ENCODE measurements at regions not wholly inside any gene's neighbourhood (a gene's known extent, or its start where the extent isn't known, plus 50 kb on each side); places are given as distances from the start of the nearest gene placed in this dataset.
A peak's percentile ranks its signal among the peaks of the same experiment; 100 is the strongest.

- no peak for TF ChIP-seq HDGF (IDR thresholded peaks at IDR 0.05; ENCODE audit: borderline replicate concordance)
- POLR2A ChIA-PET, result no interaction called here
- CTCF ChIA-PET, result no interaction called here
- no peak for DNase-seq (ENCODE audit: extremely low spot score)
Observed at GRCh38 chr16:49919327-49919726, 63.4 kb upstream of the ZNF423 start.

- ChIA-PET POLR2A (no interaction called here), CTCF (interaction anchor here (1.4 to 3.2 kb wide), 2 partner anchors 13 to 63 kb away, joined by 4 to 10 read pairs; no protein-coding TSS in a partner anchor)
- no peak for TF ChIP-seq CTBP1 (IDR thresholded peaks at IDR 0.05; ENCODE audit: borderline replicate concordance)
- no peak for TF ChIP-seq FOXA1 (IDR thresholded peaks at IDR 0.05)
- TF ChIP-seq LEF1 (IDR thresholded peaks at IDR 0.05; ENCODE audit: borderline replicate concordance), result no peak
- no peak for DNase-seq (ENCODE audit: extremely low spot score)
Observed at GRCh38 chr16:49920397-49920796, 64.5 kb upstream of the ZNF423 start.

DNA sequence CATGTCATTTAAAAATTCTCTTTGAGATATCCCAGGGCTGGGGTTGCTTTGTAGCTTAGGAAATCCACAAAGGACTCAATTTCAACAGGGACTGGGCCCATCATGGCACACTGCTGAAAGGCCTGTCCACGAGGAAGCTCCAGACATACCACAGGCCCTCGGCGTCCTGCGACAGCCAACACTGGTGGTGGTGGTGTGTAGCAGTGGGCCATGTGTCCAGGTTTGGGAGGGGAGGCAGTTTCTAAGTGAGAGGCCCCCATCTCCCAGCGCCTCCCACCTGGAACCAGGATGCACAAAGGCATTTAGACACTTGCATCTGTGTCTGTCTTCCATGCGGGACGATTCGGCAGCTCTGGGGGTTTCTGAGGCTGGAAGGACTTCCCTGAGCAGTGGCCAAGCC lies 65.2 kb upstream of the ZNF423 start:
- TF ChIP-seq CTBP1 (IDR thresholded peaks at IDR 0.05; ENCODE audit: borderline replicate concordance) (no peak), L3MBTL2 (conservative IDR thresholded peaks at IDR 0.05) (no peak), PKNOX1 (IDR thresholded peaks at IDR 0.05) (no peak), LEF1 (IDR thresholded peaks at IDR 0.05; ENCODE audit: borderline replicate concordance) (no peak), TARDBP (IDR thresholded peaks at IDR 0.05) (no peak), FOXK2 (IDR thresholded peaks at IDR 0.05) (no peak), ELF4 (IDR thresholded peaks at IDR 0.05) (no peak), HDGF (IDR thresholded peaks at IDR 0.05; ENCODE audit: borderline replicate concordance) (no peak), NFRKB (IDR thresholded peaks at IDR 0.05) (no peak), FOXA1 (IDR thresholded peaks at IDR 0.05) (no peak), SP1 (IDR thresholded peaks at IDR 0.05) (no peak), SUZ12 (IDR thresholded peaks at IDR 0.05) (no peak), ZNF384 (IDR thresholded peaks at IDR 0.05) (no peak), ARNT (IDR thresholded peaks at IDR 0.05) (no peak), BHLHE40 (IDR thresholded peaks at IDR 0.05; ENCODE audit: borderline replicate concordance) (no peak), FOXM1 (IDR thresholded peaks at IDR 0.05; ENCODE audit: borderline replicate concordance) (no peak)
- ChIA-PET POLR2A (no interaction called here), CTCF (interaction anchor here (0.5 to 3.2 kb wide), 7 partner anchors 13 to 1377 kb away, joined by 3 to 10 read pairs (median 3); no protein-coding TSS in a partner anchor)
- DNase-seq (ENCODE audit: extremely low spot score), result no peak

DNA sequence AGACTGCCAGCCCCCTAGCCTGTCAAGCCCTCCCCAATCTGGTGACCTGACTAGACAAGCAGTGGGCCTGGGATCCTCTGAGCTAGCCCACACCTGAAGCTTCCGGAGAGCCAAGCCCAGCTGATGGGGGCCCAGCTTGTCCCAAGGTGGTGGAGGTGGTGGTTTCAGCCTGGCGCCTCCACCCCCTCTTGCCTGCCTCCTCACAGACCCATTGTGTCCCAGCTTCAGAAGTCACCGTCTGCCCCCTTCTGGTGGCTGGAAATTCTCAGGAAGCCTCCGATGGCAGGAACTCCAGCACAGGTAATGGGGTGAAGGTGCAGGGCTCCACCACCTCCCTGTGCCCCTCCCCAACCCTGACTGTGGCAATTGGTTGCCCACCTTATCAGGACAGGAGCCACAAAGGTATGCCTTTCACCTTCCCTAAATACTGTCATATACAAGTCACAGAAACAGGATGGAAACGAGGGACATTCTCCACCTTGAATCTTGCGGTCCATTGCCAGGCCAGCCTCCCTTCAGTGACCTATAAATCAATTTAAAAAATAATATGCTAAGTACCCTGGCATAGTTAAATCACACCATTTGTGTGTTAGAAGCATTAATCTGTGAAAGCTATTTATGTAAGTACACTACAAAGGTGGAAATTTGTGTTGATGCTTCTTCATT lies 66.0 kb upstream of the ZNF423 start:
- DNase-seq (ENCODE audit: extremely low spot score), result peak; percentile 79
- no peak for TF ChIP-seq SP1 (IDR thresholded peaks at IDR 0.05)
- TF ChIP-seq FOXK2 (IDR thresholded peaks at IDR 0.05), result no peak
- no peak for TF ChIP-seq NFRKB (IDR thresholded peaks at IDR 0.05)
- no peak for TF ChIP-seq SUZ12 (IDR thresholded peaks at IDR 0.05)
- TF ChIP-seq L3MBTL2 (conservative IDR thresholded peaks at IDR 0.05), result no peak
- TF ChIP-seq ELF4 (IDR thresholded peaks at IDR 0.05), result no peak
- no peak for TF ChIP-seq CTBP1 (IDR thresholded peaks at IDR 0.05; ENCODE audit: borderline replicate concordance)
- TF ChIP-seq TARDBP (IDR thresholded peaks at IDR 0.05), result no peak
- no peak for TF ChIP-seq ZNF384 (IDR thresholded peaks at IDR 0.05)
- no peak for TF ChIP-seq FOXM1 (IDR thresholded peaks at IDR 0.05; ENCODE audit: borderline replicate concordance)
- no peak for TF ChIP-seq FOXA1 (IDR thresholded peaks at IDR 0.05)
- no peak for TF ChIP-seq LEF1 (IDR thresholded peaks at IDR 0.05; ENCODE audit: borderline replicate concordance)
- TF ChIP-seq ARNT (IDR thresholded peaks at IDR 0.05), result no peak
- no peak for TF ChIP-seq HDGF (IDR thresholded peaks at IDR 0.05; ENCODE audit: borderline replicate concordance)
- no peak for TF ChIP-seq PKNOX1 (IDR thresholded peaks at IDR 0.05)
- no peak for TF ChIP-seq BHLHE40 (IDR thresholded peaks at IDR 0.05; ENCODE audit: borderline replicate concordance)
- ChIA-PET CTCF (interaction anchor here (0.5 to 3.2 kb wide), 11 partner anchors 11 to 1377 kb away, joined by 3 to 10 read pairs (median 3); no protein-coding TSS in a partner anchor), POLR2A (no interaction called here)

DNA sequence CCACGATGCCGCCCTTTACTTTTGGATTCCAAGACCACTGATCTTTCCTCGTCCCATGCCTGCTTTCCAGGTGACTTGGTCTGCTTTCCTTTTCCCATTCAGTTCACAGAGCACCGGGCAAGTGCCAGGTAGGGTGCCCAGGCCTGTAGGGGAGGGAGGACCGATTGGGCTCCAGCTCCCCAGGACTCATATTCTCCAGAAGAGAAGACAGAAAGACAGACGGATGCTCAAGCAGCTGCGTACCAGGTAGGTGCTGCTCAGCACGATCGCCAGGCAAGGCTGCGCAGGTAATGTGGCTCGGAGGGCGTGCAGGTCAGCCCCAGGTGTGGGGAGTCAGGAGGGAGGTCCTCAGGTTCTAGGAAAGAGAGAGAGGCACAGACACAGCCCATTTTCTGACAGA lies 67.5 kb upstream of the ZNF423 start:
- no peak for DNase-seq (ENCODE audit: extremely low spot score)
- TF ChIP-seq ZNF384 (IDR thresholded peaks at IDR 0.05) (no peak), ARNT (IDR thresholded peaks at IDR 0.05) (no peak), HDGF (IDR thresholded peaks at IDR 0.05; ENCODE audit: borderline replicate concordance) (no peak), LEF1 (IDR thresholded peaks at IDR 0.05; ENCODE audit: borderline replicate concordance) (no peak), FOXK2 (IDR thresholded peaks at IDR 0.05) (no peak), CTBP1 (IDR thresholded peaks at IDR 0.05; ENCODE audit: borderline replicate concordance) (no peak), L3MBTL2 (conservative IDR thresholded peaks at IDR 0.05) (no peak), SP1 (IDR thresholded peaks at IDR 0.05) (no peak), SUZ12 (IDR thresholded peaks at IDR 0.05) (no peak), NFRKB (IDR thresholded peaks at IDR 0.05) (no peak), TARDBP (IDR thresholded peaks at IDR 0.05) (no peak), BHLHE40 (IDR thresholded peaks at IDR 0.05; ENCODE audit: borderline replicate concordance) (no peak), FOXM1 (IDR thresholded peaks at IDR 0.05; ENCODE audit: borderline replicate concordance) (no peak)
- ChIA-PET POLR2A (no interaction called here), CTCF (interaction anchor here (1.3 to 3.2 kb wide), 2 partner anchors 66 to 515 kb away, joined by 7 to 10 read pairs; no protein-coding TSS in a partner anchor)

GRCh38 chr16:49924078-49924477 lies 68.2 kb upstream of the ZNF423 start:
- ChIA-PET CTCF (interaction anchor here (1.1 kb wide), 1 partner anchor 67 kb away, joined by 3 read pairs; no protein-coding TSS in a partner anchor), POLR2A (no interaction called here)
- DNase-seq (ENCODE audit: extremely low spot score), result peak; percentile 39
- no peak for TF ChIP-seq BHLHE40 (IDR thresholded peaks at IDR 0.05; ENCODE audit: borderline replicate concordance)
- no peak for TF ChIP-seq L3MBTL2 (conservative IDR thresholded peaks at IDR 0.05)
- TF ChIP-seq SUZ12 (IDR thresholded peaks at IDR 0.05), result no peak
- TF ChIP-seq FOXM1 (IDR thresholded peaks at IDR 0.05; ENCODE audit: borderline replicate concordance), result no peak
- no peak for TF ChIP-seq TARDBP (IDR thresholded peaks at IDR 0.05)
- no peak for TF ChIP-seq FOXK2 (IDR thresholded peaks at IDR 0.05)
- TF ChIP-seq HDGF (IDR thresholded peaks at IDR 0.05; ENCODE audit: borderline replicate concordance), result no peak
- TF ChIP-seq ELF4 (IDR thresholded peaks at IDR 0.05), result no peak

DNA sequence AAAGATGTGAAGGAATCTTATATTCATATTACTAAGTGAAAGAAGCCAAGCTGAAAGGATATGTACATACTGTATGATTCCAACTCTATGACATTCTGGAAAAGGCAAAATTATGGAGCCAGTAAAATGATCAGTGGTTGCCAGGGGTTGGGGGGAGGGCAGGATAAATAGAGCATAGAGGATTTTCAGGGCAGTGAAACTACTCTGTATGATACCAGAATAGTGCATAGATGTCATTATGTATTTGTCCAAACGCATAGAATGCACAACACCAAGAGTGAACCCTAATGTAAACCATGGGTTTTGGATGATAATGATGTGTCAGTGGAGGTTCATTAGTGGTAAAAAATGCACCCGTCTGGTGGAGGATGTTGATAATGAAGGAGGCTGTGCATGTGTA lies 71.0 kb upstream of the ZNF423 start:
- DNase-seq (ENCODE audit: extremely low spot score), result no peak
- POLR2A ChIA-PET, result no interaction called here
- CTCF ChIA-PET, result no interaction called here
- TF ChIP-seq L3MBTL2 (conservative IDR thresholded peaks at IDR 0.05) (no peak), SP1 (IDR thresholded peaks at IDR 0.05) (no peak)

Data from HEK293T (cell line).